Activated CD4-positive, alpha-beta T cell treated with anti-CD3 and anti-CD28 coated beads, Interleukin-2, amount 10 ng/mL, durations not matched to agents 7 days and 5 days (primary cell): ENCODE measurements at regions not wholly inside any gene's neighbourhood (a gene's known extent, or its start where the extent isn't known, plus 50 kb on each side); places are given as distances from the start of the nearest gene placed in this dataset.

Source experiments
- CTCF ChIA-PET: fragments of 350-600 bp; sonication (Branson Sonifier 250); formaldehyde crosslinking; loops from one replicate; lab custom pipeline; 2021; ENCODE audit warnings: antibody characterized with exemption; lab: Charles Lee
- POLR2A ChIA-PET: fragments of 350-600 bp; sonication (Branson Sonifier 250); formaldehyde crosslinking; loops from one replicate; lab custom pipeline; 2021; ENCODE audit warnings: antibody characterized with exemption; lab: Charles Lee
- DNase-seq: peaks from one replicate; pipeline ENCODE4 v3.0.0-alpha.2; 2020
- H3K27ac Mint-ChIP-seq: one replicate; pipeline ENCODE4 v1.8.0; 2021; ENCODE audit warnings: mild to moderate bottlenecking, moderate library complexity, mixed read lengths
- H3K27me3 Mint-ChIP-seq: one replicate; pipeline ENCODE4 v1.8.0; 2021; ENCODE audit warnings: mixed read lengths
- H3K36me3 Mint-ChIP-seq: one replicate; pipeline ENCODE4 v1.8.0; 2021; ENCODE audit warnings: low read depth, mixed read lengths
- H3K4me1 Mint-ChIP-seq: one replicate; pipeline ENCODE4 v1.8.0; 2021; ENCODE audit warnings: mixed read lengths
- H3K4me3 Mint-ChIP-seq: one replicate; pipeline ENCODE4 v1.8.0; 2021; ENCODE audit warnings: mild to moderate bottlenecking, moderate library complexity, mixed read lengths
- H3K9me3 Mint-ChIP-seq: one replicate; pipeline ENCODE4 v1.8.0; 2021; ENCODE audit warnings: mixed read lengths

DNA sequence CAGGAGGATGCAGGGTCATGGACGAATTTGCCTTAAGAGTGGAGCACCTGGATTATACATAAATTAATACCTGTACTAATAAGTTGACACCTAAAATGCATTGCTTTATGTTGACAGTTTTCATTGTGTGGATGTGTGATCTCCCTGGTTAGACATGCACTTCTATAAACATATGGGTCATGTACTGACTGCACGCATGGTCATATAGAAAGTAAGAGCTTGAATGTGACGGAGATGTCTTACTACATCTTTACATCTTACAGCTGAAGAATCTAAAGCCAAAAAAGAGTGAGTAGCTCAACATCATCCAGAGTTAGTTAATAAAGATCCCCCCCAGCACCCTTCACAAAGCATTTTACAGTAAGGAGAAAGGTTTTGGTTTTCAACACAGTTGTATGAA lies 408.4 kb upstream of the JARID2 start:
- Mint-ChIP-seq H3K27ac (no peak overlapping the region), H3K9me3 (peaks cover 4% of the 10 kb centered on the region), H3K4me1 (no peaks in the 10 kb centered on the region), H3K4me3 (no peak overlapping the region), H3K36me3 (no peaks in the 10 kb centered on the region), H3K27me3 (no peaks in the 10 kb centered on the region)
- no peak for DNase-seq
- CTCF ChIA-PET, result interaction anchor here (1.4 kb wide), 1 partner anchor 15 kb away, joined by 3 read pairs; no protein-coding TSS in a partner anchor
- POLR2A ChIA-PET, result no interaction called here

GRCh38 chr6:14838133-14838583 lies 407.7 kb upstream of the JARID2 start:
- Mint-ChIP-seq H3K27me3 (no peaks in the 10 kb centered on the region), H3K4me1 (no peaks in the 10 kb centered on the region), H3K9me3 (peaks cover 5% of the 10 kb centered on the region), H3K4me3 (no peak overlapping the region), H3K27ac (no peak overlapping the region), H3K36me3 (peaks cover under 1% of the 10 kb centered on the region)
- ChIA-PET POLR2A (no interaction called here), CTCF (interaction anchor here (1.4 kb wide), 1 partner anchor 16 kb away, joined by 3 read pairs; no protein-coding TSS in a partner anchor)
- DNase-seq, result no peak

DNA sequence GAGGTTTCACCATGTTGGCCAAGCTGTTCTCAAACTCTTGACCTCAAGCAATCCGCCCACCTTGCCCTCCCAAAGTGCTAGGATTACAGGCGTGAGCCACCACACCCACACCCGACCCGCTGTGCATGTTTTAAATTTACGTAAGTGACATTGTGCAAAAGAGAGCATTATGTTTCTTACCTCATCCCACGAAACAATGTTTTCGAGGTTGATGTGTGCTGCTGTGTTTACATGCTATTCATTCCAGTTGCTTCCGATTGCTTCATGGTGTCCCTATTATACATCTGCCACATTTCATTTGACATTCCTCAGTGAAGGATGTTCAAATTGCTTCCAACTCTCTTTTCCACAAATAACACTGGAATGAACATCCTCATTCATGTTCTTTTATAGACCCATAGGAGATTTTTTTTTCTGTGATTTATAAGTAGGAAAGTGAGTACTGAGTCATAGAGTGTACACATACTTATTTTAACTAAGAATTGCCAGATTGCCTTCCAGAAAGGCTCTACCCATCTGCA lies 403.9 kb upstream of the JARID2 start:
- no peak for DNase-seq
- H3K36me3 Mint-ChIP-seq, result peaks cover 3% of the 10 kb centered on the region
- H3K4me3 Mint-ChIP-seq, result no peak overlapping the region
- no peaks in the 10 kb centered on the region for H3K4me1 Mint-ChIP-seq
- no peak overlapping the region for H3K27ac Mint-ChIP-seq
- ChIA-PET CTCF (interaction anchor here (1.4 kb wide), 1 partner anchor 19 kb away, joined by 3 read pairs; no protein-coding TSS in a partner anchor), POLR2A (no interaction called here)
- H3K27me3 Mint-ChIP-seq, result no peaks in the 10 kb centered on the region
- H3K9me3 Mint-ChIP-seq, result peaks cover 7% of the 10 kb centered on the region

DNA sequence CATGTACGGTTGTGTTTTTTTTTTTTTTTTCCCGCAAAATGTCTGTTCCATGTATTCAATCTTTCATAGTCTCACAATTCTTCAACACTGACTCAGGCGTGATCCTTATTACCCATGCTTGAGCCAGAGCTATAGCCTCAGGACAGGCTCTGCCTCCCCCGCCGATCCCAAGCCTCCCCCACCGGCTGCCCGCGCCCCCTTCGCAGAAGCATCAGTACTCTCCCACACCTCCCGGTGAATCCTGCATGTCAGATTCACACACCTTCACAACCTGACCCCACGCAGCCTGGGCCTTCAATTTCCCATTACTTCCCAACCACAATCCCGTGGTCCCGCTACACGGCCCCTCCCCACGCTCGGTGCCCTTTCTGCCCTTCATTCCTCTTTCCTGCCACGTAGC lies 401.5 kb upstream of the JARID2 start:
- POLR2A ChIA-PET, result no interaction called here
- peaks cover 3% of the 10 kb centered on the region for H3K36me3 Mint-ChIP-seq
- no peaks in the 10 kb centered on the region for H3K27me3 Mint-ChIP-seq
- CTCF ChIA-PET, result no interaction called here
- no peak overlapping the region for H3K4me3 Mint-ChIP-seq
- DNase-seq, result no peak
- no peaks in the 10 kb centered on the region for H3K4me1 Mint-ChIP-seq
- H3K9me3 Mint-ChIP-seq, result peaks cover 7% of the 10 kb centered on the region
- no peak overlapping the region for H3K27ac Mint-ChIP-seq

GRCh38 chr6:14848019-14848418 lies 397.9 kb upstream of the JARID2 start:
- H3K27ac Mint-ChIP-seq, result no peak overlapping the region
- no peaks in the 10 kb centered on the region for H3K4me1 Mint-ChIP-seq
- H3K27me3 Mint-ChIP-seq, result no peaks in the 10 kb centered on the region
- POLR2A ChIA-PET, result no interaction called here
- CTCF ChIA-PET, result no interaction called here
- H3K4me3 Mint-ChIP-seq, result no peak overlapping the region
- peaks cover 3% of the 10 kb centered on the region for H3K36me3 Mint-ChIP-seq
- no peak for DNase-seq
- peaks cover 2% of the 10 kb centered on the region for H3K9me3 Mint-ChIP-seq

DNA sequence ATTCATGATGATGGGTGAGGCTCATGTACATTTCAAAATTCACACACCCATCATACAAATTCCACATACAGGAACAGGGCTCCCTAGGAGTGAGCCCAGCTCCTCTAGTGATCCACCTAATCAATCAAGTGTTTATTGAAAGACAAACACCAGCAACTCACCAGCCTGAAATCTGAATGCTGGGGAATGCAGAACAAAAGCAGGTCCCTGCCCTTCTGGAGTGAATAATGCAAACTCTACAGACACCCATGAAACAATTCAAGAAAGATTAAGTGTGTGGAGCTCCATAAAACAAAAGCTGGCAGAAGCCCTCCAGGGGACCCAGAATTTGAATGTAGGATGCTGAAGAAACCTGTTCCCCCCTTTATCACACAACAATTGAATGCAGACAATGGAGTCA lies 396.7 kb upstream of the JARID2 start:
- Mint-ChIP-seq H3K4me3 (no peak overlapping the region), H3K9me3 (peaks cover 2% of the 10 kb centered on the region), H3K4me1 (no peaks in the 10 kb centered on the region), H3K27me3 (no peaks in the 10 kb centered on the region), H3K36me3 (no peaks in the 10 kb centered on the region), H3K27ac (no peak overlapping the region)
- no peak for DNase-seq
- ChIA-PET CTCF (interaction anchor here (0.6 kb wide), 1 partner anchor 24 kb away, joined by 3 read pairs; no protein-coding TSS in a partner anchor), POLR2A (no interaction called here)

GRCh38 chr6:14851281-14851680 lies 394.6 kb upstream of the JARID2 start:
- Mint-ChIP-seq H3K27me3 (no peaks in the 10 kb centered on the region), H3K4me3 (no peak overlapping the region), H3K9me3 (peaks cover under 1% of the 10 kb centered on the region), H3K36me3 (no peaks in the 10 kb centered on the region), H3K27ac (no peak overlapping the region), H3K4me1 (no peaks in the 10 kb centered on the region)
- CTCF ChIA-PET, result interaction anchor here (0.7 to 0.8 kb wide), 2 partner anchors 23 to 308 kb away, joined by 3 read pairs; no protein-coding TSS in a partner anchor
- DNase-seq, result no peak
- POLR2A ChIA-PET, result no interaction called here

DNA sequence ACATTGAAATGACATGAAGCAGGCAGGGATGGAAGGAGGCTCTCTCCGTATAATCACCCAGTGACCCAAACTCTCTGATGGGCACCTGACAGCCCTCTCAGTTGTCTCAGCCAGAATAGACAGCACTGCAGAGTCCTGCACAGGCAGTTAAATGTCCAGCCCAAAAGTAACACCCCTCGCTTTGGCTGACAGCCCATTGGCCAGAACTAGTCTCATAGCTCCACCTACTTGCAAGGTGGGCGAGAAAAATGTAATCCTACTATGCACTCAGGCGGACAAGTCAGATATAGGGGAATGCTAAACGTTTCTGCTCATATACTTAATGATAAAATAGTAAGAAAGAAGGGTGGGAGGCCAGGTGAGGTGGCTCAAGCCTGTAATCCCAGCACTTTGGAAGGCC lies 393.5 kb upstream of the JARID2 start:
- H3K36me3 Mint-ChIP-seq, result no peaks in the 10 kb centered on the region
- H3K4me1 Mint-ChIP-seq, result peaks cover 5% of the 10 kb centered on the region
- ChIA-PET POLR2A (no interaction called here), CTCF (interaction anchor here (0.6 kb wide), 1 partner anchor 14 kb away, joined by 4 read pairs; no protein-coding TSS in a partner anchor)
- no peaks in the 10 kb centered on the region for H3K27me3 Mint-ChIP-seq
- no peak overlapping the region for H3K4me3 Mint-ChIP-seq
- no peak overlapping the region for H3K27ac Mint-ChIP-seq
- no peak for DNase-seq
- H3K9me3 Mint-ChIP-seq, result no peaks in the 10 kb centered on the region

- DNase-seq, result no peak
- Mint-ChIP-seq H3K9me3 (no peaks in the 10 kb centered on the region), H3K27ac (no peak overlapping the region), H3K27me3 (no peaks in the 10 kb centered on the region), H3K4me3 (no peak overlapping the region), H3K36me3 (no peaks in the 10 kb centered on the region), H3K4me1 (peaks cover 19% of the 10 kb centered on the region)
- ChIA-PET POLR2A (no interaction called here), CTCF (interaction anchor here (1.1 to 1.5 kb wide), 2 partner anchors 21 to 31 kb away, joined by 3 read pairs; no protein-coding TSS in a partner anchor)
Observed at GRCh38 chr6:14856177-14856576, 389.7 kb upstream of the JARID2 start.

DNA sequence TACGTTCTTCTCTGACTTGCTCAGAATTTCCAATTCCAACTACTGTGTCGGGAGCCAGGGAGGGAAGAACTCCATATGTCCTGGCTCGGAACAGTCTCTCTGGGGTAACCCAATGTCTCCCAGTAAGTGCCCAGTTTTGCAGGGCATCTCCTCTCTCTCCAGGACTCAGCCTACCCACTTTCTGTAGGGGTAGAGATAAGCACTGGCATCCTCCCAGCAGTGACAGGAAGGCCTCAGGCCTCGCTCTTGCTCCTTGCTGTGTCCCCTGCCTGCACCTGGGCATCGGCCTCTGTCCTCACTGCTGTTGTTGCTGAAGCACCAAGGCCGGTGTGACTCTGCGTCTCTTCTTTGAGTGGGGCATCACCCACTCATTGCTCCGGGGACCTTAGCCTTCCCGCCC lies 388.9 kb upstream of the JARID2 start:
- Mint-ChIP-seq H3K27me3 (no peaks in the 10 kb centered on the region), H3K27ac (peak overlapping the region; percentile 48), H3K36me3 (no peaks in the 10 kb centered on the region), H3K9me3 (no peaks in the 10 kb centered on the region), H3K4me1 (peaks cover 23% of the 10 kb centered on the region), H3K4me3 (no peak overlapping the region)
- CTCF ChIA-PET, result interaction anchor here (0.7 to 0.9 kb wide), 2 partner anchors 10 to 68 kb away, joined by 3 to 4 read pairs; no protein-coding TSS in a partner anchor
- POLR2A ChIA-PET, result no interaction called here
- no peak for DNase-seq

DNA sequence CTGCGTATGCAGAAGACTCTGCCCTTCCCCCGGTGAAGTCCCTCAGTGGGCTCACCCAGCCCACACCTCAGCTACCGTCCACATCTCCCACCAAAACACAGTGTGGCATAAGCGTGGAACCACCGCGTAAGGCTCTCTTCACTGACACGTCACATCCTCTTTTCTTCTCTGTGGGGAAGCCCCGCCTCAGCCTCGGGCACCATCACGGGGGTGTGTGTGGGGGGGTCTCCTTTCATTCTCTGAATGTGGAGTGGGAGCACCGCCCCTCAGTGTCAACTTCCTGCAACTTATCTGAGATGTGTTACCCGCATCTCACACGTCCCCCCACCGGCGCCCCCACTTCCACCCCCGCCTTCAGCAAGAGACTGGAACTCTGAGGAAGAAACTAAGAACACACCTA lies 388.4 kb upstream of the JARID2 start:
- H3K36me3 Mint-ChIP-seq, result no peaks in the 10 kb centered on the region
- no peaks in the 10 kb centered on the region for H3K27me3 Mint-ChIP-seq
- peak overlapping the region; percentile 18 for H3K4me3 Mint-ChIP-seq
- POLR2A ChIA-PET, result no interaction called here
- CTCF ChIA-PET, result interaction anchor here (0.9 kb wide), 1 partner anchor 10 kb away, joined by 3 read pairs; no protein-coding TSS in a partner anchor
- H3K9me3 Mint-ChIP-seq, result no peaks in the 10 kb centered on the region
- peaks cover 23% of the 10 kb centered on the region for H3K4me1 Mint-ChIP-seq
- DNase-seq, result peak; percentile 34
- peak overlapping the region; percentile 48 for H3K27ac Mint-ChIP-seq

DNA sequence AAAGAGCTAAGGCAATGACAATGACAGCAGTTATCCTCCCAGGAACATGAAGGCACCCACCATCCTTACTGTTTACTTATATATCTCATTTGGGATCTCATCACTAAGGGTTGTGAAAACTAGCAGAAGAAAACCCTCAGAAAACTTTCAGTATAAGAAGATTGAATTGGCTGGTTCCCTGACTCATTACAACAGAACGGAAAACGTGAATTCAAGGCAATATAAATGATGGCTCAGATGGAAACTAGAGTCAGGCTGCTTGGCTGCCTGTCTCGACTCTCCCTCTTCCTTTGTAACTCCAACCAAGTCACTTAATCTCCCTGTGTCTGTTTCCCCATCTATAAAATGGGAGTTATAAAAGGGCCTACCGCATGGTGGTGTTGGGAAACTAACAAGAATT lies 387.1 kb upstream of the JARID2 start:
- ChIA-PET CTCF (no interaction called here), POLR2A (no interaction called here)
- no peaks in the 10 kb centered on the region for H3K27me3 Mint-ChIP-seq
- no peak overlapping the region for H3K27ac Mint-ChIP-seq
- H3K36me3 Mint-ChIP-seq, result no peaks in the 10 kb centered on the region
- DNase-seq, result no peak
- peaks cover 23% of the 10 kb centered on the region for H3K4me1 Mint-ChIP-seq
- no peaks in the 10 kb centered on the region for H3K9me3 Mint-ChIP-seq
- no peak overlapping the region for H3K4me3 Mint-ChIP-seq

DNA sequence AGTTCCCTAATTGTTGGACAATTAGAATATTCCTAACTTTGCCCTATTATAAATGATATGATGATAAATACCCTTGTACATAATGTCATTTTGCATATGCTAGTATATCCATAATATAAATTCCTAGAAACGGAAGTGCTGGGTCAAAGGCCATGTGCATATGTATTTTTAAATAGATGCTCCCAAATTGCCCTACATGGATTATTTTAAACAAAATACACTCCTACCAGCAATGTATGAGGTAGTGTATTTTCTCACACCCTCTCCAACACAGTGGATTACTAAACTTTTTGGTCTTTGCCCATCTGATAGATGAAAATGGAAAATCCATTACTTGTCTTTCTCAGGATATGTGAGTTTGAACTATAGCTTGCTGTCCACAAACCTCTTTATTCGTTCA lies 385.1 kb upstream of the JARID2 start:
- no peak overlapping the region for H3K27ac Mint-ChIP-seq
- no peaks in the 10 kb centered on the region for H3K27me3 Mint-ChIP-seq
- ChIA-PET CTCF (interaction anchor here (0.8 to 1.6 kb wide), 5 partner anchors 13 to 122 kb away, joined by 3 to 5 read pairs (median 3); no protein-coding TSS in a partner anchor), POLR2A (no interaction called here)
- no peak overlapping the region for H3K4me3 Mint-ChIP-seq
- no peaks in the 10 kb centered on the region for H3K9me3 Mint-ChIP-seq
- peaks cover 28% of the 10 kb centered on the region for H3K4me1 Mint-ChIP-seq
- DNase-seq, result no peak
- no peaks in the 10 kb centered on the region for H3K36me3 Mint-ChIP-seq
